GM12864 (cell line): ENCODE measurements at regions not wholly inside any gene's neighbourhood (a gene's known extent, or its start where the extent isn't known, plus 50 kb on each side); places are given as distances from the start of the nearest gene placed in this dataset.
"Not testable (repeated sequence)": the region's sequence is repeated elsewhere in the genome, so short reads cannot be mapped to it uniquely, and the experiment has no call there.

Experiments used
- DNase-seq: peaks from one replicate; pipeline ENCODE4 v3.0.0-alpha.2; 2011; ENCODE audit warnings: low read depth
- H3K4me3 ChIP-seq: 2 replicates; pipeline ENCODE4 v1.5.1; 2011; ENCODE audit warnings: mild to moderate bottlenecking, low read depth, low read length, control low read depth
- TF ChIP-seq, protein P1 (sequence below): IDR thresholded peaks from 2 replicates; pipeline ENCODE4 v1.5.1; 2011; ENCODE audit warnings: low read depth, mild to moderate bottlenecking, moderate library complexity, low read length, control low read depth, inconsistent platforms; ENCODE audit errors: missing control alignments

DNA sequence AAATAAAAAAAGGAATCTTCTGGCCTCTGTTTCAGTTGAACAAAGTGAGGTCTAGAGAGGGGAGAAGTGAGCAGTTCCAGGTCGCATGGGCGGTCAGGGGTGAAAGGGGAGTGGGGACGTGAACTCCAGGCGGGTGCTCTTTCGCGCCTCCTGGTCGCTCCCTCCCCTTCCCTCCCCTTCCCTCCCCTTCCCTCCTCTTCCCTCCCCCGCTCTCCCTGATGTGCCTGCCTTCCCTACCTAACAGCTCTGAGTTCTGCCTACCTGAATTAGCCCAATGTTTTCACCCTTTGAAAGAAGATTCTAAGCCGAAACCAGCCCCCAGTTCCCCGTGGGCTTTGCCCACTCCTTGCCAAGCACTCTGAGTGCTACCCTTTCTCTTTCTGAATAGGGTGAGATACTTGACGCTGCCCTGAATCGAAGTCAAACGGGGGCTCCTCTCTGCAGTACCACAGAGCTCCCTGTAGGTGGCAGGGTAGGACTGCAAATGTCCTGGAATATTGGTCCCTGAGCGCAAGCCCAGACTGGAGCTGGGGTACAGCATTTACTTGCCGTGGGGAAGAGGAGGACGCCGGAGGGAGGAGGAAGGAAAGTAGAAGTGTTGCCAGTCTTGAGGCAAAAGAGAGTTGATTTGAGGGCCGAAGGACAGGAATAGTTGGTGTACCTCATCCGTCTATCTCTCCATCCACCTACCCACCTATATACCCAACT, 214.4 kb downstream of the NPIPA7 start:
- H3K4me3 ChIP-seq, DNase-seq: not testable (repeated sequence)
- TF ChIP-seq, protein P1, sequence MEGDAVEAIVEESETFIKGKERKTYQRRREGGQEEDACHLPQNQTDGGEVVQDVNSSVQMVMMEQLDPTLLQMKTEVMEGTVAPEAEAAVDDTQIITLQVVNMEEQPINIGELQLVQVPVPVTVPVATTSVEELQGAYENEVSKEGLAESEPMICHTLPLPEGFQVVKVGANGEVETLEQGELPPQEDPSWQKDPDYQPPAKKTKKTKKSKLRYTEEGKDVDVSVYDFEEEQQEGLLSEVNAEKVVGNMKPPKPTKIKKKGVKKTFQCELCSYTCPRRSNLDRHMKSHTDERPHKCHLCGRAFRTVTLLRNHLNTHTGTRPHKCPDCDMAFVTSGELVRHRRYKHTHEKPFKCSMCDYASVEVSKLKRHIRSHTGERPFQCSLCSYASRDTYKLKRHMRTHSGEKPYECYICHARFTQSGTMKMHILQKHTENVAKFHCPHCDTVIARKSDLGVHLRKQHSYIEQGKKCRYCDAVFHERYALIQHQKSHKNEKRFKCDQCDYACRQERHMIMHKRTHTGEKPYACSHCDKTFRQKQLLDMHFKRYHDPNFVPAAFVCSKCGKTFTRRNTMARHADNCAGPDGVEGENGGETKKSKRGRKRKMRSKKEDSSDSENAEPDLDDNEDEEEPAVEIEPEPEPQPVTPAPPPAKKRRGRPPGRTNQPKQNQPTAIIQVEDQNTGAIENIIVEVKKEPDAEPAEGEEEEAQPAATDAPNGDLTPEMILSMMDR: peak; percentile 56

DNA sequence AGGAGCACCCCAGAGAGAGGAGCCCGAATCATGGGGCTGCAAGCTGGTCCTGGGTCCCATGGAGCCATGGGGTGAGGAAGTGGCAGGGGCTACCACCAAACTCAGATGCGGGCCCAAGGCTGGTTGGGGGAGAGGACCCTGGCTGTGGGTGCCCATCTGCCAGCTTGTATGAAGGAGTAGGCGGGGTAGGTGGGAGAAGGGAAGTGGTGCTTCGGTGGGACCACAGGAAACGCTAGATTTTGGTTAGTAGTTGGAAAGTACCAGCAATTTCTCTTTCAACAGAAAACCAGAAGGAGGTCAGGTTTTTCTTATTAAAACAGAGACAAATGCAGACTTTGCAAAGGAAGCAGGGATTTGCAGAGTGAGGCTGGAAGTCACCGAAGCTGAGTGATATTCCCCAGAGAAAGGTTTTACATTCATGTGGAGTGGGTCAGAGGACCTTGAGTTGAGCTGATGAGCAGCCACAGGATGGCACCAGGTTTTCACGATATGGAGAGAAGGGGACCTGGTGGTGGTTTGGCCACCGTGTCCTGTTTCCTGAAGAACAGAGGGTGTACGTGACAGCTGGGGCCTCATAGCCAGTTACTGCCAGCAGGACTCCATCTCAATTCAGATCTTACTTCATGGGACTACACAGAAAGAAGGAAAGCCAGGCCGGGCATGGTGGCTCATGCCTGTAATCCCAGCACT, 216.2 kb downstream of the NPIPA7 start:
- H3K4me3 ChIP-seq, DNase-seq: not testable (repeated sequence)

DNA sequence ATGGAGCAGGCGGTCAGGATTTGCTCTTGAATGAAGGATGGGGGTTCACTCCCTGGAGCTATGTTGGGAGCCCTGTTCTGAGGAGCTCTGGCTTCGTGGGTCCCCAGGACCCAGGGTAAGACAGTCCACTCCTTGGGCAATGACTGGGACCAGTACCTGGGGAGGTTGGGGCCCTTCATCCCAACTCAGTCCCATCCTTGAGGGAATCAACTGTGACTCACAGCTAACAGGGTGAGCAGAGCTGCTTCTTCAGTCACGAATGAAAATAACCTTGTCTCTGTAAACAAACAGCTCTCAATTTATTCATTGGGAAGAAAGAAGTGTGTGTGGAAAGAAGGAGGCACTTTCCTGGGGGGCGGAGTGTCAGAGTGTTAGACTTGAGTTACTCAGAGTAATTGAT, 222.3 kb downstream of the NPIPA7 start:
- not testable (repeated sequence) for H3K4me3 ChIP-seq, DNase-seq

DNA sequence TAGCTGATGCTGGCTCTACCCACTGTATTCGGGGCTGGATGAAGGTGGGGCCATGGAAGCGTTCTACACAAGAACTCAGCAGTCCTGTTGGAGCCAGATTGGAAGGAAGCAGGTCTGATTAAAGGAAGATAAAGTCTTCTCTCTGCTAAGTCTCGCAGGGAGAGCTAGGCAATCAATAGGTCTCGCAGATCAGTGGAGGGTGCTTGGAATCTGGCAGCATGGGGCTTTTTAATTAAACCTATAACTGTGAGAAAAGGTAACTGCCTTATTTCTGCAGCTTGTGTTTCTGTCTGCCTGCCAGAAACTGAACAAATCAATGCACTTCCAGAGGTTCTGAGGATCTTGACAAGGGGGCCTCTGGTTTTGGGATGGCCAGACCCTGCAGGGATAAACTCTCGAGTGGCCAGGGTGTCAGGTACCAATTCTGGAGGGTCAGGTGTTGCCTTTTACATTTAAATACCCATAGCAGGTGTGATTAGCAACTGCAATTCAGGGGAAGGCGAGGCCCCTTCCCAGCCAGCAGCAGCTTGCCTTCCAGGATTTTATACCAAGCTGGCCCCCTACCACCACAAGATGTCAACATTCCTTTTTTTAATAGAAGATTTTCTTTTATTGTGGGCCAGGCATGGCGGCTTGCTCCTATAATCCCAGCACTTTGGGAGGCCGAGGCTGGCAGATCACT, 228.6 kb downstream of the NPIPA7 start:
- DNase-seq, H3K4me3 ChIP-seq: not testable (repeated sequence)

DNA sequence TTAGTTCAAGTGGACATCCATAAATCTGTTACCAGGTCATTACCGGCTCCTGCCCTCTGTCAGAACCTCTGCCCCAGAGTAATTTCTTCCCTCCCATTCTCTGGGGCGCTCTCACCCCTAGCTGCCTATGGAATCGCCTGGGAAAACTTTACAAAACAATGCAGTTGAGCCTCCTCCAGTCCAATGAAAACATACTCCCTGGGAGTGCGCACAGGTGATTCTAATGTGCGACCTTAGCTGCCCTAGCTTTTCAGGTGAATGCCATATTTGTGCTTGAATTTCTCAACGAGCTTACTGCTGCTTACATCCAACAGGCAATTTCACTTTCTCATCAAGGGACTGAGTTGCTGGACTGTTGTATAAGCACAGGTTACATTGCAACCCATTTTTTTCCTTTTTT, 230.7 kb downstream of the NPIPA7 start:
- not testable (repeated sequence) for H3K4me3 ChIP-seq, DNase-seq

DNA sequence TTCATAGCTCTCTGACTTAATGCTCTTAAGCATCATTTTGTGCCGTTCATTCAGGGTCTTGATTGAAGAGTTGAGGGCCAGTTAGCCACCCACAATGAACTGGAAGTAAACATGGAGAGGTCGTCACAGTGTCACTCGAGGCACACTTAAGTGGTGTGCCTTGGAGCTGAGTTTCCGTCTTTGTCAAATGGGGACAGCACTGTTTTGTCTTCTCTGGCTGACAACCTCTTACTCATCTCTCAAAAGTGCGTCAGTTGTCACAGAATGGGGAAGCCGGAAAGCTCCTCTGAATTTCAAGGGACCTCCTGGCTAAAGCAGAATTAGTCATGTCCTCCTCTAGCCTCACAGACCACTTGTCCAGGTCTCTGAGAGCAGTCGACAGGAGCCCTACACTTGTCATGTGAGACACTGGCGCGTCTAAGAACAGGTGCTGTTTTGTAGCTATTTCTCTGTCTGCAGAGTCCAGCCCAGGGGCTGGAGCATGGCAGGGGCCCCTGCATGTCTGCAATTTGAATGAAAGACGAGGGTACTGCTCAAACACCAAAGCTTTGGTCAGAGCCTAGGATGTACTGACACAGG, 231.5 kb downstream of the NPIPA7 start:
- H3K4me3 ChIP-seq, DNase-seq: not testable (repeated sequence)

DNA sequence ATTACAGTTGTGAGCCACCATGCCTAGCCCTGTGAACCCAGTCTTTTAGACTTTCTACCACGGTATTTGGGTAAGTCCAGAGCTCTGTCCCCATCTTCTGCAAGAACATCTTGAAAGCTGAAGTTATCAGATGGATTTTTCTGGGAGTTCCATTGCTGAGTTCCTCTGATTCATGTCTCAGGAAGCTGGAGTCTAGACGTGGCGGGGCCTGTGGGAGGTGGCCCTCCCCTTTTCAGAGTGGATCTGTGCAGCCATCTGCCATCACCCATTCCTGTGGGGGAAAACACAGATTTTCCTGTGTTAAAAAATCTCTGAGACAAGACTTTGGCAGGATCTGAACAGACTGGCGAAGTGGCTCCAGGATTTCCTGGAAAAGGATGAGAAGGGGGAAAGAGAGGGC, 234.3 kb downstream of the NPIPA7 start:
- not testable (repeated sequence) for H3K4me3 ChIP-seq, DNase-seq

DNA sequence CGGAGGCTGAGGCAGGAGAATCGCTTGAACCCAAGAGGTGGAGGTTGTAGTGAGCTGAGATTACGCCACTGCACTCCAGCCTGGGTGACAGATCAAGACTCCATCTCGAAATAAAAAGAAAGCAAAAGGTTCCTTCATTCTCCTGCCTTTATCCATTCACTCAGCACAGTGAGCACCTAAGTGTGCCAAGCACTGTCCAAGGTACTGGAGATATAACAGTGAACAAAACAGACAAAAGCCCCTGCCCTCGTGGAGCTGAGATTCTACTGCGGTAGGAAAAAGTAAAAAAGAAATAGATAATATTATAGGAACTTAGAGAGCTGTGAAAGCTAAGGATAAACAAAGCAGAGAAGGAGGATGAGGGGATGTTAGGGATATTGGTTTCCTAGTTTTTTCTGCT, 235.5 kb downstream of the NPIPA7 start:
- H3K4me3 ChIP-seq, DNase-seq: not testable (repeated sequence)

DNA sequence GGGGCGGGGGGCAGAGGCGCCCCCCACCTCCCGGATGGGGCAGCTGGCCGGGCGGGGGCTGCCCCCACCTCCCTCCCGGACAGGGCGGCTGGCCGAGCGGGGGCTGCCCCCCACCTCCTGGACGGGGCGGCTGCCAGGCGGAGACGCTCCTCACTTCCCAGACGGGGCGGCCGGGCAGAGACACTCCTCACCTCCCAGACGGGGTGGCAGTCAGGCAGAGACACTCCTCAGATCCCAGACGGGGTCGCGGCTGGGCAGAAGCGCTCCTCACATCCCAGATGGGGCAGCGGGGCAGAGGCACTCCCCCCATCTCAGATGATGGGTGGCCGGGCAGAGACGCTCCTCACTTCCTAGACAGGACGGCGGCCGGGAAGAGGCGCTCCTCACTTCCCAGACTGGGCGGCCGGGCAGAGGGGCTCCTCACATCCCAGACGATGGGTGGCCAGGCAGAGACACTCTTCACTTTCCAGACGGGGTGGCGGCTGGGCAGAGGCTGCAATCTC, 240.1 kb downstream of the NPIPA7 start:
- not testable (repeated sequence) for DNase-seq, H3K4me3 ChIP-seq

DNA sequence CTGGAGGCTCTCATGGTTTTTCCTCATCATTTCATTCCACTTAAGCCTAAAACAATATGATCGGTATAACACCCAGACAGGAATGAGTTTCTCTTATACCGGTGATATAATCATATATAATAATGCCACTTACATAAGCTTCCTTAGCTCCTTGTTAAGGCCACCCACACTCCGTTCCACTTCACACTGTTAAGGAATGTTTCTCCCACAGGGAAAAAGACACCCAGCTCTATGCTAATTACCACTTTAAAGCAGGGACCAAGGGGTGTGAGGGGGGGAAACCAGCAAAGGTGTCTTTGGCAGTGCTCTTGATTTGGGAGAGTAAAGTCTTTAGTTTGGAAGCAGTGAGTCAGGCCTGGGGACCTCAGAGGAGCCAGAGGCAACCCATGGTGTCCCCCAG, 245.4 kb downstream of the NPIPA7 start:
- DNase-seq, H3K4me3 ChIP-seq: not testable (repeated sequence)

DNA sequence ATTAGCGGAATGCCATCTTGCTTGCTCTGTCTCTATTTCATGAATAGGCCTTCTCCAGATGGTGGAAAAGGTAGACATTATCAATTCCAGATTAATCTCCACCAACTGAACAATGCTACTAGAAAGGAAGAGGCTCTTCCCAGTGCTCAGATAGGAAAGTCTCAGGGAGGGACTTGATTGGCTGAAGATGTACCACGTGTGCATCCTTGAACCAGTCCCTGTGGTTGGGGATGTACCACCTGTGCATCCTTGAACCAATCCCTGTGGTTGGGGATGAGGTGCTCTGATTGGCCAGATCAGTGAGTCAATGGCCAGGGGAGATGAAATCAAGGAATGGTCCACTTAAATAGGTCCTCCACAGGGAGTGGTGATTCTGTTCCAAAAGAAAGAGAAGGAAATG, 246.2 kb downstream of the NPIPA7 start:
- H3K4me3 ChIP-seq, DNase-seq: not testable (repeated sequence)

DNA sequence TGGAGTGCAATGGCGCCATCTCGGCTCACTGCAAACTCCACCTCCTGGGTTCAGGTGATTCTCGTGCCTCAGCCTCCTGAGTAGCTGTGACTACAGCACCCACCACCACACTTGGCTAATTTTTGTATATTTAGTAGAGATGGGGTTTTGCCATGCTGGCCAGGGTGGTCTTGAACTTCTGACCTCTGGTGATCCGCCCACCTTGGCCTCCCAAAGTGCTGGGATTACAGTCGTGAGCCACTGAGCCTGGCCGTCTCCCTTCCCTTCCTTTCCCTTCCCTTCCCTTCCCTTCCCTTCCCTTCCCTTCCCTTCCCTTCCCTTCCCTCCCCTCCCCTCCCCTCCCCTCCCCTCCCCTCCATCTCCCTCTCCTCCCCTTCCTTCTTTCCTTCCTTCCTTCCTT, 248.9 kb downstream of the NPIPA7 start:
- H3K4me3 ChIP-seq, DNase-seq: not testable (repeated sequence)

DNA sequence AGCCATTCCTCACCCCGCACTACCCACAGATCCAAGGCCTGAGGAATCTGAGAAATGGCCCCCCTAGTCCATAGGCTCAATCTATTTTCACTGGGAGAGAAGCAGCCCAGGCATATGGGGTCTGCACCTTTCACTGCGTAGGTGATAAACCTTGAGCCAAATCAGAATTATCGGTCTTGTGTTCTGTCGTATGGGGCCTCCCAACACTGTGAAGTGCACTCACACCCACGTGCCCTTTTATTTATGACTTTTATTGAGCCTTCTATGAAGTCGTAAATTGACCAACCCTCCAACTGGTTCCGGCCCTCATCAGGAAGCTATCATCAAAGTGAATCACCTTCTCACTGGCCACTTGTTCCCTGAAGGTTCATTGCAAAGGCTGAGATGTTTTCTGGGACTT, 259.3 kb downstream of the NPIPA7 start:
- H3K4me3 ChIP-seq, DNase-seq: not testable (repeated sequence)

DNA sequence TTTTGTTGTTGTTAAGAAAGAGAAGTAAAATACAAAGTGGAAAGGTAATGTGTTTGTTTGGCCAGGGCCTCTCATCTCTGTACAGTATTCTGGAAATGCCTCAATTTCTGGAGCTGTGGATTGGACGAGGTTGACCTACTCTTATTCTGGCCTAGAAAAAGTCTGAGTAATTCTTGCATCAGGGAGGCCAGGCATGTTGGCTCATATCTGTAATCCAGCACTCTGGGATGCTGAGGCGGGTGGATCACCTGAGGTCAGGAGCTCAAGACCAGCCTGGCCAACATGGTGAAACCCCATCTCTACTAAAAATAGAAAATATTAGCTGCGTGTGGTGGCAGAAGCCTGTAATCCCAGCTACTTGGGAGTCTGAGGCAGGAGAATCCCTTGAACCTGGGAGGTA, 259.8 kb downstream of the NPIPA7 start:
- H3K4me3 ChIP-seq, DNase-seq: not testable (repeated sequence)

DNA sequence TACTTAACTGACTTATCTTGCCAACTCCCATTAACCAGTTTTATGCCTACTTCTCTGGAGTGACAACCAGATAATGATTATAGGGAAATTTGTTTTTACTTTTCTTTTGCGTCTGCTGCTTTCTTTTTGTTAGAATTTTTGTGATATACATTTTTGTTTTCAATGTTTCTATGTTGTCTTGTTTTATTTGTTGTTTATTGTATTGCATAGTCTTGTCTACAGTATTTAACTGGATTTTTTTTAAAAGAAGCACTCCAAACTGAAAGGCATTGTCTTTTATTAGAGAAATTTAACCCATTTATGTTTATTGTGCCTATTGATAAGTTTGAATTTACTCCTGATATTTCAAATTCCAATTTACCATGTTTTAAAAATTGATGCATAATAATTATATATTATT, 264.9 kb downstream of the NPIPA7 start:
- DNase-seq, H3K4me3 ChIP-seq: not testable (repeated sequence)

DNA sequence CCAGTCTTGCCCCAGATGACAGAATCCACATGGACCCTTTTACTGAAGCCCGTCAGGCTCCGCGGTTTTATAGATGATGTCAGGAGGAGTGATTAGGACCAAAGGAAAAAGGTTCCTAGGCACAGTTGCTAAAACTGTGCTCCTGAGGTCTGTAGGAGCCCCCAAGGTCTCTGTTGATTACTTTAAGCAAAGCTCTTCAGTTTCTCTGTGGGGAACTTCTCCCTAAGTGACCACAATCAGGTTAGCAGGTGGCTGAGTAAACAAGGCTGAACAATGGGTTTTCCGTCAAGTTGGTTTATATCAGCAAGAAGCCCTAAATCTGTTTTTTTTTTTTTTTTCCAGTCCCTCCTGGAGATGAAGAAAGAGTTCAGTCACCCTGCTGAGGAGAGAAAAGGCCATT, 269.1 kb downstream of the NPIPA7 start:
- not testable (repeated sequence) for DNase-seq

DNA sequence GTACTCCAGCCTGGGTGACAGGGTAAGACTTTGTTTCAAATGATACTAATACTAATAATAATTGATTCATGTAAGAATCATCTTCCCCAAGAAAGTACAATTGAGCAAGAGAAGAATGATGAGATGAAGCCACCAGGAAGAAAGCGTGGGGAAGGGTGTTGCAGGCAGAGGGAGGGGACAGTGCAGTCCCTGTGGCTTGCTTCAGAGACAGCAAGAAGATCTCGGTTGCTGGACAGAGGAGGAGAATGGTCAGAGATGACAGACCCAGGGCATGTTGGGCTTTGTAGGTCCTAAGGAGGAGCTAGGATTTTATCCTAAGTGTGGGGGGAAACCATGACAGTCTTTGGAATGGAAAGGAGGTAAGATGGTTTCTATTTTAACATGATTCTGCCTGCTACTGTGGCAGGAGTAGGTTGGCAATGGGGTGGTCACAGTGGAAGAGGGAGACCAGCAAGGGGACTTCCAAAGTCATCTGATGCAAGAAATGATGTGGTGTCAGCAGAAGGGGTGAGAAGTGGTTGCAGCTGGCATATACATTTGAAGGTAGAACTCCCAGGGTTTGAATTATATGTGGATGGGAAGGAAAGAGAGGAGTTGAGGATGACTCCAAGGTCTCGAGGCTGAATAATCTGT, 293.4 kb downstream of the NPIPA7 start:
- H3K4me3 ChIP-seq, DNase-seq: not testable (repeated sequence)

More for the DNA sequence above, 269.1 kb downstream of the NPIPA7 start:
- H3K4me3 ChIP-seq: not testable (repeated sequence)

DNA sequence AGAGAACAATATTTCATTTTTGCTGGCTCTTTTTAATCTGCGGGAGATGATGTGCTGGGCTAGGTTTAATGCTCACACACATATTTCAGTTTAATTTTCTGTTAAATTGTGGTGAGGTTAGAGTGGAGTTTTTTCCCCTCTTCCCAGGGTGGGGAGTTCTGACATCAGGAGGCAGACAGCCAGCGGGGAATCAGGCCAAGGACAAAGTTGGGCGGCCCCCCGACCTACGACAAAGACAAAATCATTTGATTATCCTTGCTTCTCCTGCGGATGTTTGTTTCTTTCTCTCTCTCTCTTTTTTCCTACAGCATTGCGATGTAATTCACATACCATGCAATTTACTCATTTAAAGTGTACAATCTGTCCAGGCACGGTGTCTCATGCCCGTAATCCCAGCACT, 295.9 kb downstream of the NPIPA7 start:
- DNase-seq, H3K4me3 ChIP-seq: not testable (repeated sequence)
